ENCODE measurements at regions not wholly inside any gene's neighbourhood (a gene's known extent, or its start where the extent isn't known, plus 50 kb on each side); places are given as distances from the start of the nearest gene placed in this dataset.
A peak's percentile ranks its signal among the peaks of the same experiment; 100 is the strongest.

DNA sequence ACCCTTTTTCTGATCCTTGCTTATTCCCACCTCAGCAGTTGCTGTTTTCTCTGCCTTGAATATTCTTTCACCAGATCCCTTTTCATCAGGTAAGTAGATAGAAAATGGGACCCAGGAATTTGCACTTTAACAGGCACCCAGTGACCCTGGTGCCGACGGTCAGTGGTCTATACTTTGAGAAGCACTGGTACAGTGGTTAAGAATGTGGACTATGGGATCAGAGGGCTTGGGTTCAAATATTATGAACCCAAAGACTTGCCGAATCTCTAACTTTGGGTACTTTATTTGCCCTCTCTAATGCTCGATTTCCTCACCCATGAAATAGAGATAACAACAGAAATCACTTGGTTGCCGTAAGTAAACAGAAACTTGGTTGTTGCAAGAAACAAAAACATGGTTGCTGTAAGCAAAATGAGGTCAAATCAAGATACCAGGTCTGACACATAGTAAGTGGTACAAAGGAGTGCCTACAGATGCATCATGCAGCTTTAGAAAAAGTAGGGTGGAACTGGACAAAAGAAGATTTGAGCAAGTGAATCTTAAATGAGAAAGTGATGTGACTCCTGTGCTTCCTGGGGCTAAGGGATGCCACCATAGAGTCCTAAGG lies 69.5 kb upstream of the GLS start:
- Mint-ChIP-seq H3K36me3 (ENCODE audit: insufficient read depth, unreplicated experiment) (peaks cover 10% of the 10 kb centered on the region), H3K4me1 (ENCODE audit: low read depth, unreplicated experiment) (peaks cover 50% of the 10 kb centered on the region), H3K4me3 (ENCODE audit: unreplicated experiment) (peak overlapping the region; percentile 49), H3K9me3 (ENCODE audit: unreplicated experiment) (peaks cover 13% of the 10 kb centered on the region), H3K27me3 (ENCODE audit: insufficient read depth, unreplicated experiment) (no peaks in the 10 kb centered on the region), H3K27ac (ENCODE audit: unreplicated experiment) (peak overlapping the region; percentile 63)
- BruUV-seq (replicated peaks): no TSS peak
- intact Hi-C loops (cut with micrococcal nuclease; ENCODE audit: unreplicated experiment): no loop called here
- Histone ChIP-seq H3K4me1 (peaks cover 71% of the 10 kb centered on the region), H3K36me3 (ENCODE audit: control insufficient read depth, insufficient read depth, low read length) (no peaks in the 10 kb centered on the region), H3K9me3 (no peaks in the 10 kb centered on the region), H3K27me3 (replicated peaks; ENCODE audit: control insufficient read depth, insufficient read depth, low read length) (no peaks in the 10 kb centered on the region), H3K4me3 (ENCODE audit: low read depth, low read length) (no peak overlapping the region)
- TF ChIP-seq, protein P1, sequence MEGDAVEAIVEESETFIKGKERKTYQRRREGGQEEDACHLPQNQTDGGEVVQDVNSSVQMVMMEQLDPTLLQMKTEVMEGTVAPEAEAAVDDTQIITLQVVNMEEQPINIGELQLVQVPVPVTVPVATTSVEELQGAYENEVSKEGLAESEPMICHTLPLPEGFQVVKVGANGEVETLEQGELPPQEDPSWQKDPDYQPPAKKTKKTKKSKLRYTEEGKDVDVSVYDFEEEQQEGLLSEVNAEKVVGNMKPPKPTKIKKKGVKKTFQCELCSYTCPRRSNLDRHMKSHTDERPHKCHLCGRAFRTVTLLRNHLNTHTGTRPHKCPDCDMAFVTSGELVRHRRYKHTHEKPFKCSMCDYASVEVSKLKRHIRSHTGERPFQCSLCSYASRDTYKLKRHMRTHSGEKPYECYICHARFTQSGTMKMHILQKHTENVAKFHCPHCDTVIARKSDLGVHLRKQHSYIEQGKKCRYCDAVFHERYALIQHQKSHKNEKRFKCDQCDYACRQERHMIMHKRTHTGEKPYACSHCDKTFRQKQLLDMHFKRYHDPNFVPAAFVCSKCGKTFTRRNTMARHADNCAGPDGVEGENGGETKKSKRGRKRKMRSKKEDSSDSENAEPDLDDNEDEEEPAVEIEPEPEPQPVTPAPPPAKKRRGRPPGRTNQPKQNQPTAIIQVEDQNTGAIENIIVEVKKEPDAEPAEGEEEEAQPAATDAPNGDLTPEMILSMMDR (IDR thresholded peaks at IDR 0.05; ENCODE audit: insufficient read depth in 1 of 2, low read depth in 1 of 2, low read length in 1 of 2, severe bottlenecking in 1 of 2, unreplicated experiment in 1 of 2): no peak
- DNase-seq: no peak
- ChIA-PET CTCF (no interaction called here), POLR2A (no interaction called here)

DNA sequence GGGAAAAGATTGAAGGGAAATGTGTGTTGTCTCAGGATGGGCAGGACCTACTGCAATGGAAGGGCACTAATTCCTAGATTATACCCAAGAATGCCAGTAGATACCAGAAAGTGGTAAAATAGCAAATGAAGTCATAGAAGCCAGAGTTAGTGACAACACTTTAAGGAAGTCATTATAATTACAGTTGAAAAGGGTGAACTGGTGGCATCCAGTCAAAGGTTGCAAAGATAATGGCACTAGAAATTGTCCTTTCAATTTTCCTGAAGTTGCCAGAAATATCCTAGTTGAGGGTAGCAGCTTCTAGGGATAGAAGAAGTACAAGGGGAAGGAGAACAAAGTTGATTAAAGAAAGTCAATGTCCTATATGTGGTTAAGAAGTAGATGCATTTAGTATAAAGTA lies 68.8 kb upstream of the GLS start:
- H3K4me1 ChIP-seq: peaks cover 71% of the 10 kb centered on the region
- no TSS peak for BruUV-seq (replicated peaks)
- peaks cover 10% of the 10 kb centered on the region for H3K36me3 Mint-ChIP-seq (ENCODE audit: insufficient read depth, unreplicated experiment)
- H3K4me3 Mint-ChIP-seq (ENCODE audit: unreplicated experiment): peak overlapping the region; percentile 49
- no peaks in the 10 kb centered on the region for H3K36me3 ChIP-seq (ENCODE audit: control insufficient read depth, insufficient read depth, low read length)
- TF ChIP-seq, protein P1 (IDR thresholded peaks at IDR 0.05; ENCODE audit: insufficient read depth in 1 of 2, low read depth in 1 of 2, low read length in 1 of 2, severe bottlenecking in 1 of 2, unreplicated experiment in 1 of 2): no peak
- H3K9me3 ChIP-seq: no peaks in the 10 kb centered on the region
- ChIA-PET CTCF (no interaction called here), POLR2A (no interaction called here)
- H3K4me1 Mint-ChIP-seq (ENCODE audit: low read depth, unreplicated experiment): peaks cover 50% of the 10 kb centered on the region
- intact Hi-C loops (cut with micrococcal nuclease; ENCODE audit: unreplicated experiment): no loop called here
- H3K9me3 Mint-ChIP-seq (ENCODE audit: unreplicated experiment): peaks cover 20% of the 10 kb centered on the region
- DNase-seq: no peak
- no peaks in the 10 kb centered on the region for H3K27me3 Mint-ChIP-seq (ENCODE audit: insufficient read depth, unreplicated experiment)
- H3K27me3 ChIP-seq (replicated peaks; ENCODE audit: control insufficient read depth, insufficient read depth, low read length): no peaks in the 10 kb centered on the region
- H3K27ac Mint-ChIP-seq (ENCODE audit: unreplicated experiment): peak overlapping the region; percentile 63
- H3K4me3 ChIP-seq (ENCODE audit: low read depth, low read length): peak overlapping the region; percentile 26

DNA sequence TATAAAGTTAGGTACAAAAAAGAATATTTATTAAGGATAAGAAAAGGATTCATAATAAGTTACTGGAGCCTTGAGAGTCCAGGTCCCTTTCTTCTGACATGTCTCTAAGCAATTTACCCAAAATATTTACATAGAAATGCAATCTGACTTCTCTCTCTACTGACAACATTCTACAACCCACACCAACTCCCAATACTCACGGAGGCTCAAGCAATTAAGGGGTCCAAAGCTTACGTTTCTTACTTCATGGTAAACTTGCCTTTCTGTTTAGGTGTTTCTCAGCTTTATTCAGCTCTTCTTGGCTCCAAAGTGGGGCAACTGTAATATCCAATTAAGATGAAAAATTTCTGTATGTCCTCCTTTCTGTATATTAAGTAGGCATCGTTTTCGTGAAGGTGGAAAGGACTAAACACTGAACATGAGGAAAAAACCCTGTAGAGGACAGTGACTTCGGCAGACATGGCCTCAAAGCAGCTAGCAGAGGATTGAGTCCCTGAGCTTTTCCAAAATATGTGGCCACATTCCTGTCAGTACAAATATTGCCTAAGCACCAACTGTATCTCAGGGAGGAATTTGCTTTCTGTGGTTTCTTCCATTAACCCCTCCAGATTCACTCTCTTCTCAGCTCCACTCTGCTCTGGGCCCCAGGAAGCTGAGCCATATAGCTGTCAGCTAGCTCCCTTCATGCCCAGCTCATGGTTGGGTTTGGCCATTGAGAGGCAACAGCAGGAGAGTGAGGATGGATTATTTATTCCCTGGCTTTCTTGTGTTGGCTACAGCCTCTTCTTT lies 67.9 kb upstream of the GLS start:
- peak overlapping the region; percentile 26 for H3K4me3 ChIP-seq (ENCODE audit: low read depth, low read length)
- TSS peak; percentile 70 for BruUV-seq (replicated peaks)
- TF ChIP-seq, protein P1 (IDR thresholded peaks at IDR 0.05; ENCODE audit: insufficient read depth in 1 of 2, low read depth in 1 of 2, low read length in 1 of 2, severe bottlenecking in 1 of 2, unreplicated experiment in 1 of 2): no peak
- Mint-ChIP-seq H3K4me3 (ENCODE audit: unreplicated experiment) (peak overlapping the region; percentile 49), H3K4me1 (ENCODE audit: low read depth, unreplicated experiment) (peaks cover 47% of the 10 kb centered on the region), H3K36me3 (ENCODE audit: insufficient read depth, unreplicated experiment) (peaks cover 10% of the 10 kb centered on the region), H3K27me3 (ENCODE audit: insufficient read depth, unreplicated experiment) (no peaks in the 10 kb centered on the region), H3K27ac (ENCODE audit: unreplicated experiment) (peak overlapping the region; percentile 63), H3K9me3 (ENCODE audit: unreplicated experiment) (peaks cover 29% of the 10 kb centered on the region)
- peaks cover 7% of the 10 kb centered on the region for H3K9me3 ChIP-seq
- ChIA-PET CTCF (interaction anchor here (0.6 kb wide), 1 partner anchor 10 kb away, joined by 4 read pairs; no protein-coding TSS in a partner anchor), POLR2A (interaction anchor here (0.7 to 1.3 kb wide), 3 partner anchors 10 to 506 kb away, joined by 3 read pairs; no protein-coding TSS in a partner anchor)
- DNase-seq: peak; percentile 53 to 57
- intact Hi-C loops (cut with micrococcal nuclease; ENCODE audit: unreplicated experiment): no loop called here
- peaks cover 66% of the 10 kb centered on the region for H3K4me1 ChIP-seq
- no peaks in the 10 kb centered on the region for H3K27me3 ChIP-seq (replicated peaks; ENCODE audit: control insufficient read depth, insufficient read depth, low read length)
- no peaks in the 10 kb centered on the region for H3K36me3 ChIP-seq (ENCODE audit: control insufficient read depth, insufficient read depth, low read length)
